Activated CD8-positive, alpha-beta T cell treated with anti-CD3 and anti-CD28 coated beads for 36 hours (primary cell): ENCODE measurements at regions not wholly inside any gene's neighbourhood (a gene's known extent, or its start where the extent isn't known, plus 50 kb on each side); places are given as distances from the start of the nearest gene placed in this dataset.

ENCODE experiments used
- ATAC-seq: fragments of 200-7000 bp; cut with Tn5 transposase; one replicate; pipeline ENCODE4 v1.10.0; 2021; ENCODE audit warnings: mild to moderate bottlenecking, moderate library complexity
- CTCF ChIA-PET: fragments of 350-600 bp; sonication (Branson Sonifier 250); formaldehyde crosslinking; loops from one replicate; lab custom pipeline; 2021; ENCODE audit warnings: antibody characterized with exemption; lab: Charles Lee
- POLR2A ChIA-PET: fragments of 350-600 bp; sonication (Branson Sonifier 250); formaldehyde crosslinking; loops from one replicate; lab custom pipeline; 2021; ENCODE audit warnings: antibody characterized with exemption; lab: Charles Lee
- DNase-seq: peaks from one replicate; pipeline ENCODE4 v3.0.0-alpha.2; 2020
- H3K27ac Mint-ChIP-seq: one replicate; pipeline ENCODE4 v1.8.0; 2021; ENCODE audit warnings: mild to moderate bottlenecking, mixed read lengths
- H3K27me3 Mint-ChIP-seq: one replicate; pipeline ENCODE4 v1.8.0; 2021; ENCODE audit warnings: mixed read lengths
- H3K36me3 Mint-ChIP-seq: one replicate; pipeline ENCODE4 v1.8.0; 2021; ENCODE audit warnings: low read depth, mixed read lengths
- H3K4me1 Mint-ChIP-seq: one replicate; pipeline ENCODE4 v1.8.0; 2021; ENCODE audit warnings: low read depth, mixed read lengths
- H3K4me3 Mint-ChIP-seq: one replicate; pipeline ENCODE4 v1.8.0; 2021; ENCODE audit warnings: mild to moderate bottlenecking, moderate library complexity, mixed read lengths
- H3K9me3 Mint-ChIP-seq: one replicate; pipeline ENCODE4 v1.8.0; 2021; ENCODE audit warnings: mixed read lengths
- intact Hi-C: fragments of 100-400 bp; cut with micrococcal nuclease; formaldehyde crosslinking; loops from one replicate; pipeline ENCODE4 v1.10.0; 2022
- TF ChIP-seq, protein P1 (sequence below): fragments of 200-600 bp; IDR thresholded peaks from one replicate; pipeline ENCODE4 v1.8.0; 2022; ENCODE audit warnings: antibody characterized with exemption, mild to moderate bottlenecking

DNA sequence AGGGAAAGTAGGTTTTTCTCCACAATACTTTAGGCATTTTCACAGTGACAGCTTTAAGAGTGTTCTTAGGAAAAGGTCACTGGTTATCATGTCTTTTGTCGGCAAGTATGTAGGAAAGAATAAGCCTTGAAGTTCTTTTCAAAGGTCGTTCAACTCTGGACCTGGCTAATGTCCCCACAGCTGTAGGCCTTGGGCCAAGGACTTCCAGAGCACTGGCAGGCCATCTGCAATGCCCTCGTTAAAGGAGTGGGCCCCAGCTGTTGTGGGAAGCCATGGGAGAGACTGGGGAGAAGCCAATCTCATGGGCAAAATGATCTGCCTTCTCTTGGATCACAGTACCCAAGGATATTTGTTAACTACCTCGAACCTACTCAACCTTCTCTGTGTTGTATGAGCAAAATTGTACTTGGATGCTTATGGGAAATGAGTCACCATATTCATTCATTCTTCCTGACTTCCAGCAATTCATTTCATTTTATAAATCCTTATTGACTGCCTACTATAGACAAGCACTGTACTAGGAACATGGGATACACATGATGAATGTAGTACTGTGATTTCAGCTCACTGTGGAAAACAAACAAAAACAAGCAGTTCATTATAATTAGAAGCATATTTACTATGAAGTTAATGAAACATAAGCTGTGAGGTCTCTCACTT, 141.1 kb upstream of the KIT start:
- Mint-ChIP-seq H3K27ac (no peak overlapping the region), H3K36me3 (no peaks in the 10 kb centered on the region), H3K4me3 (no peak overlapping the region), H3K4me1 (no peaks in the 10 kb centered on the region), H3K27me3 (peaks cover 1% of the 10 kb centered on the region), H3K9me3 (no peaks in the 10 kb centered on the region)
- no peak for DNase-seq
- TF ChIP-seq, protein P1, sequence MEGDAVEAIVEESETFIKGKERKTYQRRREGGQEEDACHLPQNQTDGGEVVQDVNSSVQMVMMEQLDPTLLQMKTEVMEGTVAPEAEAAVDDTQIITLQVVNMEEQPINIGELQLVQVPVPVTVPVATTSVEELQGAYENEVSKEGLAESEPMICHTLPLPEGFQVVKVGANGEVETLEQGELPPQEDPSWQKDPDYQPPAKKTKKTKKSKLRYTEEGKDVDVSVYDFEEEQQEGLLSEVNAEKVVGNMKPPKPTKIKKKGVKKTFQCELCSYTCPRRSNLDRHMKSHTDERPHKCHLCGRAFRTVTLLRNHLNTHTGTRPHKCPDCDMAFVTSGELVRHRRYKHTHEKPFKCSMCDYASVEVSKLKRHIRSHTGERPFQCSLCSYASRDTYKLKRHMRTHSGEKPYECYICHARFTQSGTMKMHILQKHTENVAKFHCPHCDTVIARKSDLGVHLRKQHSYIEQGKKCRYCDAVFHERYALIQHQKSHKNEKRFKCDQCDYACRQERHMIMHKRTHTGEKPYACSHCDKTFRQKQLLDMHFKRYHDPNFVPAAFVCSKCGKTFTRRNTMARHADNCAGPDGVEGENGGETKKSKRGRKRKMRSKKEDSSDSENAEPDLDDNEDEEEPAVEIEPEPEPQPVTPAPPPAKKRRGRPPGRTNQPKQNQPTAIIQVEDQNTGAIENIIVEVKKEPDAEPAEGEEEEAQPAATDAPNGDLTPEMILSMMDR = no peak
- ATAC-seq = no peak
- ChIA-PET CTCF (no interaction called here), POLR2A (no interaction called here)
- intact Hi-C loops = no loop called here

DNA sequence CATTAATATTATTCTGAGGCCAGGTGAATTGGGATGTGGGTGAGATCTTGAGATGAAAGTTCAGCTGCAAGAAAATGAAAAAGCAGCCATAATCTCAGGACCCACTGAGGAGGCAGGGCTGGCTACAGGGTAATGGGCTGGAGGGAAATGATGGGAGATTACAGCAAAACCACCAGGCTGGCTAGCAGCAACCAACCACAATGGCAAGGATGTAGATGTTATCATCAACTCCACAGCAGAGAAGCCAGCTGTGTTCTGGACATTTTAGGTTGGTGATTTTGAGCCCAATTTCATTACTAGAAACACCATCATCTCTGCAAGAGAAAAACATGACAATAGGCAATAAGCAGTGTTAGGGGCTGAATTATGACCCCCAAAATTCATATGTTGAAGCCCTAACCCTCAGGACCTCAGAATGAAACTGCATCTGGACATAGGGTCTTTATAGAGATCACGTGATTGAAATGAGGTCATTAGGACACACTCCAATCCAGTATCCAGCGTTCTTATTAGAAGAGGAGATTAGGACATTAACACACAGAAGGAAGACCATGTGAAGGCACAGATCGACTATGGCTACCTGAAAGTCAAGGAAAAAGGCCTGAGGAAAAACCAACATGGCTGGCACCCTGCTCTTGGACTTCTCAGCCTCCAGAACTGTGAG, 139.8 kb upstream of the KIT start:
- H3K27me3 Mint-ChIP-seq = peaks cover 1% of the 10 kb centered on the region
- DNase-seq (no peak), ATAC-seq (no peak)
- TF ChIP-seq, protein P1 = no peak
- POLR2A ChIA-PET = no interaction called here
- no peaks in the 10 kb centered on the region for H3K36me3 Mint-ChIP-seq
- no peaks in the 10 kb centered on the region for H3K9me3 Mint-ChIP-seq
- CTCF ChIA-PET = no interaction called here
- no peak overlapping the region for H3K4me3 Mint-ChIP-seq
- intact Hi-C loops = no loop called here
- no peak overlapping the region for H3K27ac Mint-ChIP-seq
- no peaks in the 10 kb centered on the region for H3K4me1 Mint-ChIP-seq

GRCh38 chr4:54525602-54526001, 132.2 kb upstream of the KIT start:
- TF ChIP-seq, protein P1 = no peak
- Mint-ChIP-seq H3K4me1 (no peaks in the 10 kb centered on the region), H3K9me3 (peaks cover 2% of the 10 kb centered on the region), H3K4me3 (no peak overlapping the region), H3K36me3 (no peaks in the 10 kb centered on the region), H3K27ac (no peak overlapping the region), H3K27me3 (peaks cover 1% of the 10 kb centered on the region)
- no peak for ATAC-seq
- ChIA-PET POLR2A (no interaction called here), CTCF (no interaction called here)
- no peak for DNase-seq
- intact Hi-C loops = no loop called here

DNA sequence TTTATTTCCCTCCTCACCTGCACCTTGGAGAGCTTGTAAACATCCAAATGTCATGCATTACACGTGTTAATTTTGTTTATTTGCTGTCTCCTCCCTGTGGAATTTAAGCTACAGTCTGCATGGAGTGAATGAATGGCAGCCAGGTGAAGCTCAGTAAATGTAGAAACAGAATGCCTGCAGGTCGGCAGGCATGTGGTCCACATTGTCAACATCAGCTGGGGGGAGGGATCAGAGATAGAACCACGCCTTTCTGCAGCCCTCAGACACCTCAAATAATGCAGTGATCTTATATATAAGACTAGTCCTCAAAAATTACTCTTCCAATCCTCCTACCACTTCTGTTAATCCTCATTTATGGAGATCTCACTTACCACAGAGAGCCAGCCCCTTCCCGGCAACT, 131.2 kb upstream of the KIT start:
- no peaks in the 10 kb centered on the region for H3K4me1 Mint-ChIP-seq
- H3K27me3 Mint-ChIP-seq = no peaks in the 10 kb centered on the region
- peaks cover 2% of the 10 kb centered on the region for H3K9me3 Mint-ChIP-seq
- ATAC-seq = no peak
- ChIA-PET CTCF (no interaction called here), POLR2A (no interaction called here)
- intact Hi-C loops = no loop called here
- H3K36me3 Mint-ChIP-seq = no peaks in the 10 kb centered on the region
- TF ChIP-seq, protein P1 = no peak
- H3K27ac Mint-ChIP-seq = no peak overlapping the region
- DNase-seq = no peak
- no peak overlapping the region for H3K4me3 Mint-ChIP-seq

DNA sequence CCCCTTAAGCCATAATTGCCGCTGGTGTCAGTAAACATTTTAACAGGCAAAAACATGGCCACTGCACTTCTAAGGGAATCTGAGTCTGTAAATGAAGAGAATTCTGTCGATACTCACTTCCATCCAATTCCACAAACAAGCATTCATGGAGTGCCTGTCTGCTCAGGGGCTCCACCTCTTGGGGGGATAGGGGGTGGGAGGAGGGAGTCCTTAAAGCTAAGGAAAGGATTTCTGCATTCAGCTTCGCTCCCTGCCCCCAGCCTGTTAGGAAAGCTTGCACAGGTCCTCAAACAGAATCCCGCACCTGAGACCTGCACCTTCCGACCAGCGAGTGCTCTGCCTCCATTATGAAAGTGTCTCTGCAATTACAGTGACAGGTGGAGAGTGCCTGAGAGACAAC, 130.2 kb upstream of the KIT start:
- Mint-ChIP-seq H3K9me3 (peaks cover 2% of the 10 kb centered on the region), H3K36me3 (no peaks in the 10 kb centered on the region), H3K27me3 (no peaks in the 10 kb centered on the region), H3K4me1 (no peaks in the 10 kb centered on the region), H3K4me3 (no peak overlapping the region), H3K27ac (no peak overlapping the region)
- ChIA-PET POLR2A (interaction anchor here (1.1 kb wide), 1 partner anchor 40 kb away, joined by 3 read pairs; no protein-coding TSS in a partner anchor), CTCF (no interaction called here)
- TF ChIP-seq, protein P1 = no peak
- DNase-seq = no peak
- ATAC-seq = no peak
- intact Hi-C loops = no loop called here
